HCT116 (cell line): ENCODE measurements at regions not wholly inside any gene's neighbourhood (a gene's known extent, or its start where the extent isn't known, plus 50 kb on each side); places are given as distances from the start of the nearest gene placed in this dataset.

ENCODE experiments used
- CBX3 ChIP-seq: IDR thresholded peaks from 2 replicates; pipeline ENCODE4 v1.6.1; 2012; ENCODE audit warnings: low read depth
- CTCF ChIP-seq, 3 experiments: fragments of 200-600 bp in 1 of 3; sonication (generic) in 1 of 3; IDR thresholded peaks in 2 of 3; conservative IDR thresholded peaks in 1 of 3; 2 replicates each; pipeline ENCODE4 v1.5.1; 2012 to 2017; ENCODE audit warnings: low read depth in 2 of 3, low read length in 2 of 3, antibody characterized with exemption in 1 of 3, borderline replicate concordance in 1 of 3, control low read depth in 1 of 3, mild to moderate bottlenecking in 1 of 3, mixed read lengths in 1 of 3, mixed run types in 1 of 3, moderate library complexity in 1 of 3; ENCODE audit not compliant: insufficient read depth in 1 of 3
- EZH2 ChIP-seq: fragments of 200-600 bp; sonication (generic); IDR thresholded peaks from 2 replicates; pipeline ENCODE4 v1.6.1; 2017; ENCODE audit warnings: antibody characterized with exemption, mixed run types
- POLR2A ChIP-seq: IDR thresholded peaks from 2 replicates; pipeline ENCODE4 v1.7.0; 2011; ENCODE audit warnings: borderline replicate concordance; ENCODE audit not compliant: insufficient read depth, insufficient read length; ENCODE audit errors: extremely low read depth
- RAD21 ChIP-seq: IDR thresholded peaks from 2 replicates; pipeline ENCODE4 v1.6.1; 2012; ENCODE audit warnings: low read depth, mild to moderate bottlenecking
- SRF ChIP-seq: IDR thresholded peaks from 2 replicates; pipeline ENCODE4 v1.6.1; 2012; ENCODE audit warnings: low read depth
- ZFX ChIP-seq: fragments of 450-650 bp; IDR thresholded peaks from 2 replicates; pipeline ENCODE4 v1.6.1; 2017

GRCh38 chr2:173578404-173579107 is 223.9 kb downstream of the CDCA7 start:
- TF ChIP-seq RAD21 (no peak), SRF (no peak), CTCF (IDR thresholded peaks at IDR 0.05 in 2 of 3, conservative IDR thresholded peaks at IDR 0.05 in 1 of 3; ENCODE audit: borderline replicate concordance in 1 of 3, insufficient read depth in 1 of 3, low read depth in 2 of 3, low read length in 2 of 3) (no peak), CBX3 (no peak), EZH2 (no peak), POLR2A (no peak), ZFX (no peak)
